NCI-H1930 (cell line): ENCODE measurements at regions not wholly inside any gene's neighbourhood (a gene's known extent, or its start where the extent isn't known, plus 50 kb on each side); places are given as distances from the start of the nearest gene placed in this dataset.

Experiments used
- DNase-seq, 2 experiments: peaks; one replicate each; lab custom pipeline; 2025; lab: John Stamatoyannopoulos, UW

GRCh38 chr4:110961066-110961465 lies 338.2 kb upstream of the PITX2 start:
- no peak for DNase-seq

- DNase-seq: no peak
Observed at GRCh38 chr4:110962616-110963015, 339.7 kb upstream of the PITX2 start.

GRCh38 chr4:110963662-110964280 lies 340.9 kb upstream of the PITX2 start:
- DNase-seq: no peak

GRCh38 chr4:110967936-110968335 lies 345.1 kb upstream of the PITX2 start:
- no peak for DNase-seq

- peak in 1 of 2 experiments; percentile 5 for DNase-seq
Observed at GRCh38 chr4:110970642-110971041, 347.8 kb upstream of the PITX2 start.

- no peak for DNase-seq
Observed at GRCh38 chr4:110975338-110975737, 352.5 kb upstream of the PITX2 start.

- no peak for DNase-seq
Observed at GRCh38 chr4:110977554-110977953, 354.7 kb upstream of the PITX2 start.

GRCh38 chr4:110978761-110979160 lies 355.9 kb upstream of the PITX2 start:
- no peak for DNase-seq

- no peak for DNase-seq
Observed at GRCh38 chr4:110982486-110982885, 359.6 kb upstream of the PITX2 start.

- DNase-seq: no peak
Observed at GRCh38 chr4:110988722-110989121, 365.8 kb upstream of the PITX2 start.

GRCh38 chr4:110989125-110989524 lies 366.2 kb upstream of the PITX2 start:
- no peak for DNase-seq

- DNase-seq: no peak
Observed at GRCh38 chr4:110994781-110995180, 371.9 kb upstream of the PITX2 start.

GRCh38 chr4:110998320-110998719 lies 375.4 kb upstream of the PITX2 start:
- DNase-seq: peak; percentile 1 to 15

GRCh38 chr4:111011458-111011857 lies 388.6 kb upstream of the PITX2 start:
- DNase-seq: no peak

- no peak for DNase-seq
Observed at GRCh38 chr4:111013846-111014245, 391.0 kb upstream of the PITX2 start.

- no peak for DNase-seq
Observed at GRCh38 chr4:111014537-111014936, 391.7 kb upstream of the PITX2 start.

GRCh38 chr4:111016416-111016815 lies 393.5 kb upstream of the PITX2 start:
- no peak for DNase-seq

- DNase-seq: no peak
Observed at GRCh38 chr4:111018216-111018615, 395.3 kb upstream of the PITX2 start.

- no peak for DNase-seq
Observed at GRCh38 chr4:111020476-111020875, 397.6 kb upstream of the PITX2 start.

GRCh38 chr4:111020961-111021360 lies 398.1 kb upstream of the PITX2 start:
- DNase-seq: no peak

- DNase-seq: no peak
Observed at GRCh38 chr4:111022758-111023157, 399.9 kb upstream of the PITX2 start.

GRCh38 chr4:111027526-111027925 lies 404.6 kb upstream of the PITX2 start:
- DNase-seq: no peak

GRCh38 chr4:111028795-111029194 lies 405.9 kb upstream of the PITX2 start:
- no peak for DNase-seq

- no peak for DNase-seq
Observed at GRCh38 chr4:111031001-111031579, 408.2 kb upstream of the PITX2 start.
